Fibroblast of villous mesenchyme (primary cell): ENCODE measurements at regions not wholly inside any gene's neighbourhood (a gene's known extent, or its start where the extent isn't known, plus 50 kb on each side); places are given as distances from the start of the nearest gene placed in this dataset.

ENCODE experiments used
- DNase-seq: peaks from one replicate; pipeline ENCODE4 v3.0.0-alpha.2; 2010; ENCODE audit warnings: low read depth
- H3K4me3 ChIP-seq: 2 replicates; pipeline ENCODE4 v1.5.1; 2011; ENCODE audit warnings: low read depth, mild to moderate bottlenecking, low read length
- CTCF ChIP-seq: IDR thresholded peaks from 2 replicates; pipeline ENCODE4 v1.5.1; 2012; ENCODE audit warnings: low read depth, mild to moderate bottlenecking, low read length; ENCODE audit not compliant: insufficient read depth

- TF ChIP-seq CTCF: no peak
- no peak for DNase-seq
- no peak overlapping the region for H3K4me3 ChIP-seq
Observed at GRCh38 chr14:25178255-25178654, 128.3 kb upstream of the STXBP6 start.

- no peak overlapping the region for H3K4me3 ChIP-seq
- TF ChIP-seq CTCF: peak; percentile 78
- peak; percentile 60 for DNase-seq
Observed at GRCh38 chr14:25150934-25151790, 101.2 kb upstream of the STXBP6 start.

- H3K4me3 ChIP-seq: no peak overlapping the region
- no peak for TF ChIP-seq CTCF
- no peak for DNase-seq
Observed at GRCh38 chr14:25150401-25150800, 100.5 kb upstream of the STXBP6 start.

GRCh38 chr14:25140411-25140810, 90.5 kb upstream of the STXBP6 start:
- no peak overlapping the region for H3K4me3 ChIP-seq
- no peak for TF ChIP-seq CTCF
- DNase-seq: no peak

- no peak for TF ChIP-seq CTCF
- DNase-seq: no peak
- H3K4me3 ChIP-seq: no peak overlapping the region
Observed at GRCh38 chr14:25136811-25137210, 86.9 kb upstream of the STXBP6 start.

- no peak for DNase-seq
- H3K4me3 ChIP-seq: no peak overlapping the region
- TF ChIP-seq CTCF: no peak
Observed at GRCh38 chr14:25134184-25134583, 84.2 kb upstream of the STXBP6 start.

GRCh38 chr14:25132732-25133422, 82.9 kb upstream of the STXBP6 start:
- TF ChIP-seq CTCF: peak; percentile 88
- H3K4me3 ChIP-seq: no peak overlapping the region
- peak; percentile 65 for DNase-seq
